ENCODE measurements at regions not wholly inside any gene's neighbourhood (a gene's known extent, or its start where the extent isn't known, plus 50 kb on each side); places are given as distances from the start of the nearest gene placed in this dataset.

DNA sequence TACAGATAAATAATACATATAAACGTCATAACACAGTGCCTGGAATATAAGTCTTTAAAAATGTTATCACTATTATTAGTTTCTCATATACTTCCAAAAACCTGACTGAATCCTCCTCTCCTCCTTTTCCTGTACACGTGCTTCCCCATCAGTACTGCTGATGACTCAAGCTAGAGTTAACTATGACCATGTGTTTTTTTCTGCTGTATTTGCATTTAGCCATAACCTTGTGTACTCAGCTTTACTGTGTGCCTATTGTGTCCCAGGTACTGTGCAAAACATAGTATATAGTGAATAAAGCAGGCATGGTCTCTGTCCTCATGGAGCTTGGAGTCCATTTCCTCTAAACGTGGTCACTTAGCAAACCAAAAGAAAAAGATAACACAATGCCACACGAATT, 56.5 kb upstream of the ARHGAP32 start:
- no peak for TF ChIP-seq CTCF (conservative IDR thresholded peaks at IDR 0.05; ENCODE audit: low read depth, low read length)
- TF ChIP-seq EZH2 (IDR thresholded peaks at IDR 0.05; ENCODE audit: low read length, unreplicated experiment) = no peak
- no peak for TF ChIP-seq EZH2phosphoT487 (IDR thresholded peaks at IDR 0.05; ENCODE audit: borderline replicate concordance, low read length)

Measured in PC-3 (cell line).